HG03469 (cell line): ENCODE measurements at regions not wholly inside any gene's neighbourhood (a gene's known extent, or its start where the extent isn't known, plus 50 kb on each side); places are given as distances from the start of the nearest gene placed in this dataset.

Source experiments
- ATAC-seq: cut with Tn5 transposase; IDR thresholded peaks from one replicate; pipeline ENCODE4 v1.9.1; 2021; ENCODE audit warnings: mild to moderate bottlenecking, moderate library complexity, moderate number of reproducible peaks; ENCODE audit not compliant: unreplicated experiment

DNA sequence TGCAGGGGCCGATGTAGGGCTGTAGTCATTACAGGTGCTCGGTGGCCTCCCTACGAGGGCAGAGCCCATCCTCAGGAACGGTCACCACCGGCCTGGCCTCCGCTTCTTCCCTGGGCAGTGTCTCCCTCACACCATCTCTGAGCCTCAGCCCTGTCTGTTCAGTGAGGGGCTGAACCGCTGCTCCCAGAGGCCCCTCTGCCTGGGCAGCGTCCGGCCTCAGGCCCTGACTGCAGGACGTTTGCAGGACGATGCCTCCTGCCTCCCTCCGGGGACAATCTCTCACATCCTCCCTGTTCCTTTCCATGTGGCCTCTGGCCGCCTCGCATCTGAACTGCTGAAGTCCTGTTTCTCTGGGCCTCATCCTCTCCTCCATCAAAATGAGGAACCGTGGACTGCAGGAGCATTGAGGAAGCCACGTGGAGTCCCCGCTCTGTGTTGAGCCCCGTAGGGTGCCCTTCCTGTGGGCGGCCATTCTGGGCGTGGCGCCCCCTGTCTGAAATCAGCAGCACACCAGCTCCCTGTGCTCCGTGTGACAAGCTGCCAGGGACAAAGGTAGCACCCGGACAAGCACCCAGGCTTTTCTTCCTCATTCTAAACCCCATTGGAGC, 933.5 kb downstream of the BRD1 start:
- no peak for ATAC-seq

GRCh38 chr22:48893288-48894063, 934.2 kb downstream of the BRD1 start:
- ATAC-seq: no peak

GRCh38 chr22:48892578-48893287, 934.9 kb downstream of the BRD1 start:
- no peak for ATAC-seq

DNA sequence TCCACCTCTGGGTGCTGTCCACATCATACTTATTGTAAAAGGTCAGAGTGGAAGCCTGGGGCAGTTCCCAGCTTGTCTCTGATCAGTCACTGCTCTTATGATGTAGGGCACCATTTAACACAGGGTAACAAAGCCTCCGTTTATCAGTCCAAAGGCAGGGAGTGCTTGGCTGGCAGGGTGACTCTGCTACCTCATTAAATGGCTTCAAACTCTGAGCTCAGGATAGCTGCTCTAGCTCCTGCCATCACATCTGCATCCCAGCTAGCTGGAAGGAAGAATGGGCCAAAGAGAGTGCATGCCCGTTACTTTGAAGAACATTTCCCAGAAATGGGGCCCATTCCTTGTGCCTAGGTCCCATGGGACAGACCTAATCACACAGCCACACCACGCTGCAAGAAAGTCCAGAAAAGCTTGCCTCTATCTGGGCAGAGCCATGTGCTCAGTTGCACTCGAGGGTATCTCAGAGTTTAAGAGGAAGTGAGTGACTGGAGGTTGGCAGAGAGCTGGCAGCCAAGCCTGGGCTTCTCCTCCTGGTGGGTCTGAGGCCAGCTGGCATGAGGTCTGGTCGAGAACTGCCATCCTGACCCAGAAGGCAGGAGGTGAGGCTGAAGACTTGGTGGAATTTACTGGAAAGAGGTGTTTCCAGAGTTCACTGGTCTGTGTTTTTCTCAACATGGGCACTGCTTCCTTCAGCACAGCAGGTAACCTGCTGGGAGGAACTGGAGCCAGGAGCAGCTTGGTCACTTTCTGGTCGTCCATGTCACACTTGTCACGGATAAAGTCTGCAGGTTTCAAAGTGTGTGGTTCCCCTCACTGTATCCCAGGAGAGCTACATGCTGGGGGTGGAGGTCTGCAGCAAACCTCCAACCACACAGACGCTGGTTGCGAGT, 935.7 kb downstream of the BRD1 start:
- no peak for ATAC-seq

DNA sequence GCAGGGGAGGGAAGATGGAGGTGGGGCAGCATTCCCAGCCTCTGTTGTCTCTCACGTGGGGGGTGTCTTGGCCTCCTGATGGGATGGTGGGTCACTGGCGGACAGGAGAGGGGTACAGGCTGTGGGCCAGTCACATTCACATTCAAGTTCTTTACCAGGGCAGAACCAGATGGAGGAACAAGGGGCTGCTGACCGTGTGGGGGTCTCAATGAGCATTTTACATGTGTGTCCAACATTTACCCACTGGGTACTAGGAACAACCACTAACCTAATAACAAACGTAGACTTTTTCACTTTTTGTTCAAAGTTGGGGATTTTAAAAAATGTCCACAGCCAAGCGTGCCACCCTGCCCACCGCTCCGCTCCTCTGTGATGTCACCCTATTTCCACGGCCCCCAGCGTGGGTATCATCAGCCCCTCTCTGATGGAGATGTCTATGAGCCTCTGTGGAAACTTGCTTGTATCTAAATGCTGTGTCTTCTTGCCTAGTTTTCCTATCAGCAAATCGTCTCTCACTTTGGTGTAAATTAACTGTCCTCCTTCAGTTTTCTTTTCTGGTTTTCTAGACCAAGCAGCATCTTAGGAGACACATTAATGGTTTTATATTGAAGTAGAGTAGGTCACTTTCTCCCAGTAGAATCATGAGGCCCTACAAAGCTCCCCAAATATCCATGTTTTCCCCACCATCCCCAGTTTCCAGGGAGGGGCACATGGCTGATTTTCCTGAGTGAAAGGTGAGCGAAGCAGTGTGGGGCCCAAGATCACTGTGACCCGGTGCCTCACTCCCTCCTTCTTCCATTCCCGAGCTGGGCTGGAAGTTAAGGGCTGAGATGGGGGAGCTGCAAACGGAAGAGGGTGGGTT, 936.7 kb downstream of the BRD1 start:
- no peak for ATAC-seq

DNA sequence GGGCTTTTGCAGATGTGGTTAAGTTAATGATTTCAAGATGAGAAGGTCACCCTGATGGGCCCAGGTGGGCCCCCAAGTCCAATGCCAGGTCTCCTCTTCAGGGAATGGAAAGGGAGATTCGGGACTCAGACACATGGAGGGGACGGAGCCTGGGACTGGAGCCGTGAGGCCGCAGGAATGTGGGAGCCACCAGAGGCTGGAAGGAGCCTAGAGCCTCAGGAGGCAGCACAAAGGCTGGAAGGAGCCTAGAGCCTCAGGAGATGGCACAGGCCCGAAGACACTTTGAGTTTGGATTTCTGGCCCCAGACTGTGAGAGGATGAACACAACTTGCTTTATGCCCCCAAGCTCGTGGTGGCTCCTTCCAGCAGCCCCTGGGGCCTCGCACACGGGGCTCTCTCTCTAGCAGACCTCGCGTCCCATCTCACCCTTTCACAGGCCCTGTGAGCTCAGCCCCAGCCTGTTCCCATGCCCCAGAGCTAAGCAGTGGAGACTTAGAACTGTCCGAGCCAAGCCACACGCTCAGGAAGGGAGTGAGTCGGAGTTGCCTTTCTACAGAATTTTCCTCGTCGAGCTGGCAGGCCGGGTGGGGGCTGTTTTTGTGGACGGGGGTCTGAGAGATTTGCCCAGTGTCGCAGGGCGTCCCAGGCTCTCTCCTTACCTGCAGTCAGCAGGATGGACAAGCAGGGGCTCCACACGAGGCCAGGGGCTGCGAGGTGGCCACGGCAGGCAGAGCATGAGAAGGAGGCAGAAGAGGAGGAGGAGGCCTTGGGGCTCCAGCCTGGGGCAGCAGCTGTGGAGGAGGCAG, 937.6 kb downstream of the BRD1 start:
- ATAC-seq: no peak

GRCh38 chr22:48889209-48889830, 938.4 kb downstream of the BRD1 start:
- ATAC-seq: no peak

DNA sequence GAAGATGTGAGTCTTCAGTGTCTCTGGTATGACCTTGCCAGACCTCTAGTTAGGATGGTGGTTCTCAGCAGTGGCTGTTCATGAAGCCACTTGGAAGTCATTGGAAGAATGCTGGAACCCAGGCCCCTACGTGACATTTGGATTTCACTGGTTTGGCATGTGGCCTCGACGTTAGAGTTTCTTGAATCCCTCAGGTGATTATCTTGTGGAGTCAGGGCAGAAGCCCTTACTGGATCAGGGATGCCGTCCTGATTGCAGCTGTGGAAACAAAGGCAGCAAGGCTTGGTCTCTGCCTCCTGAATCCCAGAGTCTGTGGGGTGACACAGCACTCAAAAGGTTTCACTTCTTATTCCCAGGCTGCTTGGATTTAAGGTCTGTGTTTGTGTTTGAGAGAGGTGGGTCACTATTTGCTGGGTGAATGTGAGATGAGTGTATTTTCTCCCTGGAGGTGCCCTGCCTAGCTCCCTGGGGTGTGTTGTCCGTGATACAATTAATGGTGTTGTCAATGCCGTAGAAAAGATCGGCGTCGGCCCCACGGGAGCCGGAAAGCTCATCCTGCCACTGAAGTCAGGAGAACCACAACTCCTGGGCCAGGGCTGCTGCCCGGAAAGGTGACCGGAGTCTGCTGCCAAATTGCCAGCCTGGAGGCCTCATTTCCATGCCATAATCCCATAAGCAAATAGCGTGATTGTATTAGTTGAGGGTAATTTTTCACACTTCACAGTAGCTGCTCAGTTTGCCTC, 939.0 kb downstream of the BRD1 start:
- ATAC-seq: no peak

GRCh38 chr22:48887394-48888332, 940.0 kb downstream of the BRD1 start:
- no peak for ATAC-seq

GRCh38 chr22:48886604-48887393, 940.9 kb downstream of the BRD1 start:
- no peak for ATAC-seq

- ATAC-seq: no peak
Measured at GRCh38 chr22:48885919-48886305, 941.8 kb downstream of the BRD1 start.

DNA sequence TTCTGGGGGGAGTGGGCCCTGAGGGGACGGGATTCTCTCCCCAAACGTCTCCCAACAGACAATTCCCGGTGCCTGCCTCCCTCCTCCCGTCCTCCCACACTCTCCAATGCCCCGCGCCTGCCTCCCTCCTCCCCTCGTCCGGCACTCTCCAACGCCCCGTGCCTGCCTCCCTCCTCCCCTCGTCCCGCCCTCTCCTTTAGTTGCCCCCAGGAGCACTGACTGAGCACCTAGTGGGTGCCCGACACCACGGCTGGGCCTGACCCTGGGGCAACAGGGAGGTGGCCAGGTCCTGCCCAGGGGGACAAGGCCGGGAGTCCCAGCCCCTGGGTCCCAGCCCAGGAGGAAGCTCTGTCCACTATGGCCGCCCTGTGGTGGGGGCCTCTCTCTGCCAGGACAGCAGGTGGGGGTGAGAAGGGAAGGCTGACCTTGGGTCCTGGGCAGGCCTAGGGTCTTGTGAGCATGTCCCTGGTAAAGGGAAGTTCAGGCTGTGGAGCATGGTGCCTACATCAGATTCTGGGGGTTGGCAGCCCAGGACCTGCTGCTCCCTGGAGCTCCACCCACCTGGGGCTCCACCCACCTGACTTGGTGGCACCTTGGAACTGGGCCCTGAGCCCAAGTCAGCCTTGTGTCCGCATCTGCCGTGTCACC, 942.3 kb downstream of the BRD1 start:
- no peak for ATAC-seq

- no peak for ATAC-seq
Measured at GRCh38 chr22:48884786-48885185, 942.9 kb downstream of the BRD1 start.

DNA sequence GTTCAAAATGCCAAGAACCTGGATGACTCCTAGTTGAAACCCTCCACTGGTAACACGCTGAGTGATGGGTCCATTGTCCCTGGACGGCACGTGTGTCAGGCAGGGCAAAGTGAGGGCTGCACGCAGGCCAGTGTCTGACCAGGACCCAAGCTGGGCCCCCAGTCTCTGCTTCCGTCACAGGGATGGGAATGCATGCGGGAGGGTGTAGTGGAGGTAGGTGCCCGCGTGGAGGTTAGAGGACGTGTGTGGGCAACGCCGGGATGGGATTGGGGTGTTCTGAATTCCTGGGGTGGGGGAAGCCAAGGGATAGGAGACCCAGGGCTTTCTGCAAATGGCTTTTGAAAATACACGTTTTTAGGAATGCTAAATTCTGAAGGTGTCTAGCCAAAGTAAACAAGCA, 943.3 kb downstream of the BRD1 start:
- ATAC-seq: no peak

GRCh38 chr22:48883211-48883960, 944.3 kb downstream of the BRD1 start:
- no peak for ATAC-seq
